GM19324 (cell line): ENCODE measurements at regions not wholly inside any gene's neighbourhood (a gene's known extent, or its start where the extent isn't known, plus 50 kb on each side); places are given as distances from the start of the nearest gene placed in this dataset.
"Not testable (repeated sequence)": the region's sequence is repeated elsewhere in the genome, so short reads cannot be mapped to it uniquely, and the experiment has no call there.

ENCODE experiments used
- ATAC-seq: cut with Tn5 transposase; IDR thresholded peaks from one replicate; pipeline ENCODE4 v1.9.1; 2021; ENCODE audit warnings: mild to moderate bottlenecking, moderate library complexity; ENCODE audit not compliant: unreplicated experiment, low FRiP score

DNA sequence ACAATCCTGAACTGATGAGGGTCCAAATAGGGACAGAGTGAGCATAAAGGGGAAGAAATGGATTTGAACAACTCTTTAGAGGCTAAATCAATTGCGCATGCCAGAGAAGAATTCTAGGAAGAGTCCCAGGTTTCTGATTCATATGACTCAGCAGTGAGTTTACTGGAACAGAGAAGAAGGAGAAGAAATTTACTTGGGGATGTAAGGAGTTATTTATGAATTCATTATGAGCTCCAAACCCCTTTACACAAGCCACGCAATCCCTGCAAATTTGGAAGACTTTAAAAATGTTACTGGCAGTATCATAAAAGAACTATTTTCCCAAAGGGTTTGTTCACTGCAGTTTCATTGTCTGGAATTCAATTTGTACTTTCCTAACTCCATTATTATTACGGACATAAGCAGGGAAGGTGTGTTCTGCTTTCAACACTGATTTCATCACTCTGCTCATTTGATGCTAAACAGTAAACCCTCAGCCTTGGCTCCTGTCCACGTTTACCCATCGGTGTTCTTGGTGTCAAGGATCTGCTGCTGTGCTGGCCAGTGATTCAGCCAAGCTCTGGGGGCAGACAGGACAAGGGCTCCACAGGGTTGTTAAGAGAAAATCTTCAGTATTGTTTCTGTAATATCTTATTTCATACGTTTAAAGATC, 273.7 kb downstream of the HNRNPD start:
- ATAC-seq = no peak

DNA sequence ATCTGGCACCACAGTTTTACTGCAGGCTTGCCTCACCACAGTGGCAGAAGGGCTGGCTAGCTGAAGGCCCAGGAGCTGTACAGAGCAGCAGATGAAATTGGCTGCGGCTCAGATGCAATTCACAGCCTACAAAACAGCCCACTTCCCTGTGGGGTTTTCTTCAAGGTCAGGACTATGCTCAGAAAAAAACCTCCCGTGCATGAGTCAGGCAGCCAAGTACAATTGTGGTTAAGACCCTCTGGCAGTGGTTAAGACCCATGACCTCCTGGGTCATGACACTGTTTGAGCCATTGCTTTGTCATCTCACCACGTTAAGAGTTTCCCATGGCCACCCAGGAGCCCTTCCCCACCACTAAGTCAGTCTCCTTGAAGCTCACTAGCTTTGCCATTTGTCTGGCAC, 276.3 kb downstream of the HNRNPD start:
- ATAC-seq = no peak

- ATAC-seq = no peak
These were observed 283.1 kb downstream of the HNRNPD start for GRCh38 chr4:82090717-82091116.

DNA sequence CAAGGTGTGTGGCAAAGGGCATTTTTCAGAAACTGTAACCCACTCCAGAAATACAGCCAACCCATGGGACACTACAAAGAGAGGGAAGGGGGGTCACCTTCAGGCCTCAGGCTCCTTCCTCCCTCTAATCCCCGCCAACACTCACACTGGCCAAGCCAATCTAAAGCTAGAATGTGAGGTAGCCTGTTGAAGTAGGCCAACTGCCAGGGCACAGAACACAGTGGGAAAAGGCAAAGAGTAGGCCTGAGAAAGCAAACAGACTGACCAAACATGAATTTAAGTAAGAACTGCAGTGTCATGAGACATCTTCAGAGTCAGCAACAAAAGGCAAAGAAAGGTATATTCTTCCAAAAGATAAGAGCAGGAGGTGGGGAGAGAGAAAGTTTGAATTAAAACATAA, 289.0 kb downstream of the HNRNPD start:
- no peak for ATAC-seq

- not testable (repeated sequence) for ATAC-seq
These were observed 296.3 kb downstream of the HNRNPD start for GRCh38 chr4:82077471-82077995.

- no peak for ATAC-seq
These were observed 297.0 kb downstream of the HNRNPD start for GRCh38 chr4:82076809-82077208.

- no peak for ATAC-seq
These were observed 297.4 kb downstream of the HNRNPD start for GRCh38 chr4:82076359-82076758.

DNA sequence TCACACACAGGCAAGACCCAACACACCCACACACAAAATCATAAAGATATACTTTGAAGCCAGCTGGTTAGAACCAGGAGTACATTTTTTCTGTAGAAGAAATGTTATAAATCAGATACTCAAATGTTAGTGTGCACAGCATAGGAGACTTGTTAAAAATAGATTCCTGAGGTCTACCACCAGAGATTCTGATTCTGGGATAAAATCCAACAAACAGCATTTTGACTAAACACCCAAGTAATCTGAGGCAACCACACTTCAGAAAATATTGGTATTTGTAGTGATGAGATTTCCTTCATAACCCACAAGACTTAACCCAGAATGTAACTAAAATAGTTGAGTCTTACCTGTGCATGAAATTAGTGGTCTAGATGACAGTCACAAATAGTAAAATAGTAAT, 301.8 kb downstream of the HNRNPD start:
- ATAC-seq = no peak

GRCh38 chr4:82069883-82070638, 303.7 kb downstream of the HNRNPD start:
- ATAC-seq = no peak

- no peak for ATAC-seq
These were observed 310.8 kb downstream of the HNRNPD start for GRCh38 chr4:82063017-82063416.

DNA sequence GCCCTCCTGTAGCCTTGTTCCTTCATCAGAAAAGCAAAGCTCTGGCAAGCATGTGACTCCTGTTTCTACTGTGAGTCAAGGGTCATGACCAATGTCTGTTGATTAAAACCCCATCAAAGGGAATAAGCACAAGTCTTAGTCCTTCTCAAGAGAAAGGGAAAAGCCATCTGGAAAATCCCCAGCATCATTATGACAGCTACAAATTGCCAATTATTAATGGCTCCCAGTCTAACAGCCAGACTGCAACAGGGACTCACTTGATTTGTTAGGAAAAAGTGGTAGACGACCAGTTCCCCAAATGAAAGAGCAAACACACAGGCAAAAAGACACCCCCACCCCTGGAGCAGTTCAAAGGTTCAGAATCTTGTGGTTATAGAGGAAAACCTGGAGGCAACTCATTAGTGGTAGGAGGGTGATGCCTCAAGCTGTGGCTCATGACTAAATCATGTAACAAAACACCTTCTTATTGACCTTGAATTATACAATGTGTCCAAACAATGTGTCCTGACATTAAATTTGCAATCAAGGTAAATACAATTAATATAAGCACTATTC, 315.7 kb downstream of the HNRNPD start:
- ATAC-seq = no peak

DNA sequence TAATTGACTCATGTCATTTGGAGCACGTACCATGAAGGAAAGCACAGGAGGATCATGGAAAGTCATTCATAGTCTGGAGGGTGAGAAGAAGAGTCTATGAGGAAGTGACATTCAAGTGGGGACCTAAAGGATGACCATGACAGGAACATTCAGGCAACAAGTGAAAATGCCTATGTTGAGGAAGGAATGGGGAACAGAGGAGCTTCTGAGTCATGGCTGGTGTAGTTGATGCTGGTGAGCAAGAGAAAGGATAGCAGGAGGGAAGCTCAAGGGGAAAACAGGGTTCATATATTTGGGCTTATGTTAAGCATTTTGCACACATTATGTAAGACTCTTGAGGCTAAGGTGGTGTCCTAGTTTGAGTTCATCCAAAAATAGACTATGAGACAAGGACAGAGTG, 318.6 kb downstream of the HNRNPD start:
- no peak for ATAC-seq

DNA sequence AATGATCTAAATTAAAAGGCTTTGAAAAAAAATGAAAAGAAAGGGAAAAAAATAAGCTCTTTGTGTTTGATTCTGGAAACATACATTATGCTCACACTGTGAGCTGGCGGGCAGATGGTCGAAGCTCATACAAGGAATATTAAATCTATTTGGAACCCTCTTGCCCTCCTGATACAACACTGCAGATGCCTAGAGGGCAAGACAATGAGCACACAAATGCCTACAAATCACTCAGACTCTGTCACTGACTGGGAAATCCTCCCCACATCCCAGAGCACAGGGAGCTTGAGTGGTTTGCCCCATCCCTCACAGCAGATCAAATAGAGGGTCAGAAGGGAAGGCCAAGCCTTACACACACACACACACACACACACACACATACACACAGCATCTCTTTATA, 320.4 kb downstream of the HNRNPD start:
- no peak for ATAC-seq

GRCh38 chr4:82050796-82051195, 323.0 kb downstream of the HNRNPD start:
- no peak for ATAC-seq

- ATAC-seq = no peak
These were observed 324.5 kb downstream of the HNRNPD start for GRCh38 chr4:82049294-82049693.

DNA sequence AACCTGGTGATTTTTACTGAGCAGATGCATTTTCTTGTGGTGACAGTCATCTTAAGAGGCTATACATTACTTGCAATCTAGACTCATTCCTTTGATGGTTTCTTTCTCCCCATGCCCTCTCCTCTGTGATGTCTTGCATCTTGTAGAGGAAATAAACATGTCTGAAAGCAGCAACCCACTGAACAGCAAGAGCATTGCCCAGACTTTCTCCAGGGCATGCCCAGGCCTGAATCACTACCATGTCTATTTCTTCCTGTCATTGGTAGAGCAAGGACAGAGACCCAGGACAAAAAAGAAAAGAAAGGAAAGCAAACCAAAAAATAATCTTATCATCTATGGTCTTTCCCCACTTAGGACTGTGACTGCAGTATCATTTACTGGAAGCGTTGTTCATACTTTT, 326.1 kb downstream of the HNRNPD start:
- no peak for ATAC-seq

- no peak for ATAC-seq
These were observed 327.0 kb downstream of the HNRNPD start for GRCh38 chr4:82046796-82047195.

DNA sequence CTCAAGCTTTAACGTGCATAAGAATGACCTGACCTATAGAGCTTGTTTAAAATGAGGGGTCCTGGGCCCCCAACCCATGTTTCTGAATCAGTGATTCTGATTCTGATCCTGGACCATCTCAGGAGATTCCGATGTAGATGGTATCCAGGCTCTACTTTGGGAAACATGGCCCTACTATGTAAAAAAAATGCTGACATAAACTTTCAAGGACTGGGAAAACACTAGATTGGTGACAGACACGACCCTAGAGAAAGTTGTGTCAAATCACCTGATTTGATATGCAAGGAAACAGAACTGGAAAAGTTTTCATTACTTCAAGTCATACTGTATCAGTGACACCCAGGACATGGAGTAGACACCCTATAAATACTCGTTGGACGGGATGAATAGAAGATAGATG, 328.5 kb downstream of the HNRNPD start:
- ATAC-seq = no peak

DNA sequence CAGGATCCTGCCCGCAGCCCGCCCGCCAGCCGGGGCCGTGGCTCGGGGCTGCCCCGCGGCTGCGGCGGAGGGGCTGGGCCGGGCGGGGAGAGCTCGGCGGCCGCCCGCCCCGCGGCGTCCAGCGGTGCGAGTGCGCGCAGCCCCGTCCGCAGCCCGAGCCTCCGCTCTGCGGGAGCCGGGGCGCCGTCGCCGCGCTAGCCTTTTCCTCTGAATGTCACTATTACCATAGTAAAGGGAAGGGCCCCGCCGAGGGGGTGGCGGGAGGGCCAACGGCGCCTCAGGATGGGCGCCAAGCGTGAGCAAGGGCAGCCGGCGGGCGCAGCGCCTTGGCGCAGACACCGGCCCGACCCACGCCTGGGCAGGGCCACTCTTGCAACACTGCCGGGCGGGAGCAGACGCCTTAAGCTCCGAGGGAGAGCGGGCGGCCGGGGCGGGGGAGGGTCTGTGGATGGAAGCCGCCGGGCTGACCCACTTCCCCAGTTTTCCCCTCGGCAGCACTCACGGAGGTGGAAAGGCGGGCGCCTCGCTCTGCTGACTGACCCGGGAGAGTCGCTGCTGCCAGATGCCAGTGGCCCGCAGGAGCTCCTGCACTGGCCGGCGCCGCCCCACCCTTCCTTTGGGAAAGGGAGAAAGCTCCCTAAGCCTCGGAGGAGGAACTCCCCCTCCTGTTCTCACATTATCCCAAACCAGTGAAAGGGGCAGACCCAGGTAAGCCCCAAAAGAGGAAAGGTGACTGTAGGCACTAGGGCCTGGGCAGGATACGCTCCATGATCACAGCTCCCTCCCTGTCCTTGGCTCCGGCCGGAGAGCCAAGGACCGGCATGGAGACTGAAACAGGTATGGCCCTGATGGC, 329.4 kb downstream of the HNRNPD start:
- ATAC-seq = no peak

DNA sequence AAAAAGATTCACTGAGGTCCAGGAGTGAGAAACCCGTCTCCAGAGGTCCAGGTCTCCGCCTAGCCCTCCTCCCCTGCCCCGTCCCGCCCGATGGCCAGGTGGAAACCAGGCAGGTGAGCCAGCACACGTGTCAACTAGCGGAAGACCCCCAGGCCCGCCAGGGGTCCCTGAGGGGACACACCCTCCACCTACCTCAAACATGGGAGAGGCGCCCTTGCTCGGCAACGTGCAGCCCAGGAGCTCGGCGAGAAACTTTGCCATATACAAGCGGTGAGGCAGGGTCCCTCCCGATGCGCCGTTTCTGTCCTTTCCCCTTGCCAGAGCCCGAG, 330.0 kb downstream of the HNRNPD start:
- ATAC-seq = no peak
